Breast epithelium (tissue), 3 donors: ENCODE measurements at regions not wholly inside any gene's neighbourhood (a gene's known extent, or its start where the extent isn't known, plus 50 kb on each side); places are given as distances from the start of the nearest gene placed in this dataset.

ENCODE experiments used
- POLR2A ChIP-seq: fragments of 450-650 bp; IDR thresholded peaks from one replicate; pipeline ENCODE4 v1.6.1; 2016; ENCODE audit warnings: antibody characterized with exemption, mild to moderate bottlenecking, moderate library complexity
- TF ChIP-seq, protein P1 (sequence below), 3 donors: fragments of 450-650 bp; IDR thresholded peaks; one replicate each; pipeline ENCODE4 v1.5.1; 2016 to 2017; ENCODE audit warnings: antibody characterized with exemption in 3 of 3, mild to moderate bottlenecking in 3 of 3, moderate library complexity in 3 of 3

DNA sequence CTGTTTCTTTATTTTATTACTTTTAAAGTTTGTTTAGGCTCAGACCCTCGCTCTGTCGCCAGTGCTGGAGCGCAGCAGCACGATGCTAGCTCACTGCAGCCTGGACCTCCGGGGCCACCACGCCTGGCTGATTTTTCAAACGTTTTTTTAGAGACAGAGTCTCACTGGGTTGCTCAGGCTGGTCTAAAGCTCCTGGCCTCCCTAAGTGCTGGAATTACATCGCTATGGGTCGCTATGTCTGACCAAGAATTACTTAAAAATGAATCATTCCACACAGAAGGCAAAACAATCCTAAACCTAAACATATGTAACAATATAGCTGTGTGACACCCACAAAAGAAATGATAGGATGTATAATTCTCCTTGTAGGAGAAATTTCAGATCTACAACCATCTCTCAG lies 86.9 kb upstream of the SIMC1 start:
- no peak for TF ChIP-seq POLR2A
- TF ChIP-seq, protein P1, sequence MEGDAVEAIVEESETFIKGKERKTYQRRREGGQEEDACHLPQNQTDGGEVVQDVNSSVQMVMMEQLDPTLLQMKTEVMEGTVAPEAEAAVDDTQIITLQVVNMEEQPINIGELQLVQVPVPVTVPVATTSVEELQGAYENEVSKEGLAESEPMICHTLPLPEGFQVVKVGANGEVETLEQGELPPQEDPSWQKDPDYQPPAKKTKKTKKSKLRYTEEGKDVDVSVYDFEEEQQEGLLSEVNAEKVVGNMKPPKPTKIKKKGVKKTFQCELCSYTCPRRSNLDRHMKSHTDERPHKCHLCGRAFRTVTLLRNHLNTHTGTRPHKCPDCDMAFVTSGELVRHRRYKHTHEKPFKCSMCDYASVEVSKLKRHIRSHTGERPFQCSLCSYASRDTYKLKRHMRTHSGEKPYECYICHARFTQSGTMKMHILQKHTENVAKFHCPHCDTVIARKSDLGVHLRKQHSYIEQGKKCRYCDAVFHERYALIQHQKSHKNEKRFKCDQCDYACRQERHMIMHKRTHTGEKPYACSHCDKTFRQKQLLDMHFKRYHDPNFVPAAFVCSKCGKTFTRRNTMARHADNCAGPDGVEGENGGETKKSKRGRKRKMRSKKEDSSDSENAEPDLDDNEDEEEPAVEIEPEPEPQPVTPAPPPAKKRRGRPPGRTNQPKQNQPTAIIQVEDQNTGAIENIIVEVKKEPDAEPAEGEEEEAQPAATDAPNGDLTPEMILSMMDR (IDR thresholded peaks at IDR 0.05), result no peak
